ELR (cell line): ENCODE measurements at regions not wholly inside any gene's neighbourhood (a gene's known extent, or its start where the extent isn't known, plus 50 kb on each side); places are given as distances from the start of the nearest gene placed in this dataset.
"Not testable (repeated sequence)": the region's sequence is repeated elsewhere in the genome, so short reads cannot be mapped to it uniquely, and the experiment has no call there.

ENCODE experiments used
- DNase-seq: peaks from one replicate; pipeline ENCODE4 v3.0.0-alpha.2; 2015; ENCODE audit warnings: low read depth

GRCh38 chr5:16987776-16988175 is 51.7 kb upstream of the MYO10 start:
- DNase-seq: no peak

GRCh38 chr5:16990817-16991520 is 54.9 kb upstream of the MYO10 start:
- not testable (repeated sequence) for DNase-seq

DNA sequence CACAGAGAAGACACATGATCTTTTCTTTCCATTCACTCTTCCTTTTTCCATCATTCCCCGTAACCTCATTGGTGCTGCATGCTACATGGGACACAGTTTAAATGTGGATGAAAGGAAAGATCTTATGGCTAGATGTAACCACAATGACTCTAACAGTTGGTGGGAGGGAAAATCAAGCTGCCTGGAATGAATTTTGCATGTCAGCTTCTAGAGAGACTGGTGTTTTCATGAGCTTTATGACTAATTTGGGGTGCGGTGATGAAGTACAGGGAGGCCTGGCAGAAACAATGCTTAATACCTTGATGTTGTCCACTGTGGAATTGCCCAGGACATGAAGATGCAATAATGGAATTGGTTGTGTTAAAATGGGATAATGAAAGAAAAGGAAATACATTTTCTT is 55.9 kb upstream of the MYO10 start:
- DNase-seq: peak; percentile 86

- DNase-seq: peak; percentile 36
These were observed 56.4 kb upstream of the MYO10 start for GRCh38 chr5:16992444-16992843.

- peak; percentile 44 for DNase-seq
These were observed 58.5 kb upstream of the MYO10 start for GRCh38 chr5:16994565-16994964.

DNA sequence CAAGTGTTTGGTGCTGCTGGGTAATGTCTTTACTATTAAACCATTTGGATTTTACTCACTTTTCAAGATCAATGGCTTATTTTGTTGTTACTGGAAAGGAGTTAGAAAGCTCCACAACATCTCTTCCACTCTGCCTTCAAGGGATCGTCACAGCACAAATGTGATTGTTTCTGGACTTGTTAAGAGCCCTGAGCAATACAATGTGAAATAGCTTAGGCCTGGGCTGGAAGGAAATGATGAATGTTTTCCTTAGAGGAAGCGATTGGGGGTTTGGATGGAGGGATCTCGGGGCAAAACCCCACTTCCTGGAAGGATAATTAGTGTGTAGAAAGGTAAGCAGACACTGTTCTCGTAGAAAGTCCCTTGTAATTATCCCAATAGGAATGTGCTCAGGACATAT is 59.3 kb upstream of the MYO10 start:
- peak; percentile 67 for DNase-seq

- DNase-seq: peak; percentile 98
These were observed 64.3 kb upstream of the MYO10 start for GRCh38 chr5:17000291-17000939.

DNA sequence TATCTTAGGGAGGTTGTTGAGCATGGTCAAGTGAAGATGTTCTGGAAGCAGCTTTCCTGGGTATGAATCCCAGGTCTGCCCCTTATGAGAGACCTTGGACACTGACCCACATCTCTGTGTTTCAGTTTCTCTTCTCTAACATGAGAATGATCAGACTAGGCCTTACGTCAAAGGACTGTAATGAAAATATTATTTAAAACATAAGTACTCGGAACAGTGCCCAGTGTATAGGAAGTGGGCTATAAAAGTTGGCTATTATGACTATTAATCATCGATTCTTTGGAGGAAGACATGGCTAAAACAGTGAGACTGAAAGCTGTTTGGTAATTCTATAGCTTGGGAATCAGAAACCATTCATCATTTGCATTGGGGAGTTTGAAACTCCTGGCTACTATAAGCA is 65.3 kb upstream of the MYO10 start:
- peak; percentile 87 for DNase-seq

DNA sequence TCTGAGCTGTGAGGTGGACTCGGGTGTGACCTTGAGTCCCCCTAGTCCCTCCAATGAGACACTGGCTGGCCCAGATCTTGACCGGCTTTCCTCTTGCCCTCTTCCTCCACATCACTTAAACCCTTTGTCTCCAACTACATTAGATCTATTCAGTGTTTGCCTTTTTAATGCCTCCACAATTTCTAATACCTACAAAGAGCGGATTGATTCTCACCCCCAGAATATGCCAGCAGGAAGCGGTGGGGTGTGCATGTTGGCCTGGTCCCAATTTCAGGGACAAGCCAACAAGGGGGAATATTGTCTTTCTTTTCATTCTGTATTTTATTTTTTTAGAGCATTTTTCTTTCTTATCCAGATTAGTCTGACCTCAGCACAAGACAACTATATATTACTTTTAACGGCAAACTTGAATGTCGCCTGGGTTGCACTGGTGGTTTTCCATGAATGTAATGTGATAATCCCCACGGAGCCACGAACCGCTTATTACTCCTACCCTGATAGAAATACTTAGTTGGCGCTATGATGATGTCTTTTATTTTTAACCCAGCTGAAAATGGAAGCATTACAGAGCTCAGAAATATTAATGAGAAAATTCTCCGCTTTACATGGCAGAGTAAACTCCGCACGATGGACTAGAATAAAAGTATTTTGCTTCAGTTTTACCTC is 68.5 kb upstream of the MYO10 start:
- DNase-seq: no peak

- no peak for DNase-seq
These were observed 69.2 kb upstream of the MYO10 start for GRCh38 chr5:17005107-17005828.

GRCh38 chr5:17012289-17012688 is 76.2 kb upstream of the MYO10 start:
- peak; percentile 87 for DNase-seq

- DNase-seq: no peak
These were observed 78.6 kb upstream of the MYO10 start for GRCh38 chr5:17014686-17015085.

- no peak for DNase-seq
These were observed 82.8 kb upstream of the MYO10 start for GRCh38 chr5:17018871-17019270.

DNA sequence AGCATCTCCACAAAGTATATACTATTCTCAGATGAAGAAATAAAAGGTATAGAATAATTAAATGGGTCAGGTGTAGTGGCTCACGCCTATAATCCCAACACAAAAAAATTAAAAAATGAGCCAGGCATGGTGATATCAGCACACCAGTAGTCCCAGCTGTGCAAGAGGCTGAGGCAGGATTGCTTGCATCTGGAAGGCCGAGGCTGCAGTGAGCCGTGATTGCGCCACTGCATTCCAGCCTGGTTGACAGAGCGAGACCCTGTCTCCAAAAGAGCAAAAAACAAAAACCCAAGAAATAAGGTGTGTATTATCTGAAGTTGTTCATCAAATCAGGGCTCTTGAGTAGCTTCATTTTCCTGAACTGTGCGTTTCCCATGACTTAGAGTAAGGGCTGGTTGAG is 83.2 kb upstream of the MYO10 start:
- DNase-seq: peak; percentile 52

DNA sequence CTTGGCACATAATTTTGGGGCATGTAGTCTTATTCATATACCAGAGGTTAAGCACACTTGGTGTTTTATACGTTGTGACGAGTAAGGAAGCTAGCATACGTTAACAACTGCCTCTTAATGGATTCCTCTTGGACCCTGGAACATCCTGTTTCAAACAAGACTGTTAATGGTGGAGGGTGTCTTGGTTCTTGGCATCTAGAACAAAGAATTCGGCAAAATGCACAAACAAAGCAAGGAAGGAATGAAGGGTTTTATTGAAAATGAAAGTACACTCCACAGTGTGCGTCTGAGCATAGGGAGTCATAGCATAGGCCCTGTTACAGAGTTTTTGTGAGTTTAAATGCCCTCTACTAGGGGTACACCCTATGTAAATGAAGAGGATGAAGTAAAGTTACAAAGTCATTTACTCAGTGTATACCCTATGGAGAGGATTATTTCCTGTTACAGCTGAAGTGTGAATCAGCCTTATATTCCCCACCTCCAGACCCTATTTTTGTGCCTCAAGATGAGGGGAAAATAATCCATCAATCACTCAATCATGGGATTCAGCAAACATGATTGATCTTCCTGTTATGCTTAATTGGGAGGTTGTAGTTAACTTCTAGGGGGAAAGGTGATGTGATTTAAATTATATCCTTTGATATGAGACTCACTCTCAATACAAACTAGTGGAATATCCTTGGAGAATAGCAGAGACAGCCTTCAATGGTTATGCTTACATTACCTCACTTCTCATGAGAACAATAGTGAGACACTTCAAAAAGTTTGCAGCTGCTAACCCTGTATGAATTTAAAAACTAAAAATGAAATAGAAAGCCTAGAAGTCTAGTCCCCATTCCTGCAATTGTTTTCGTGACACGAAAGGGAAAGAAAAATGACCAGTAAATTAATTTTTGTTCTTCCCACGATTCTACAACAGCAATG is 84.9 kb upstream of the MYO10 start:
- DNase-seq: peak; percentile 44

GRCh38 chr5:17021602-17021932 is 85.5 kb upstream of the MYO10 start:
- peak; percentile 65 for DNase-seq

DNA sequence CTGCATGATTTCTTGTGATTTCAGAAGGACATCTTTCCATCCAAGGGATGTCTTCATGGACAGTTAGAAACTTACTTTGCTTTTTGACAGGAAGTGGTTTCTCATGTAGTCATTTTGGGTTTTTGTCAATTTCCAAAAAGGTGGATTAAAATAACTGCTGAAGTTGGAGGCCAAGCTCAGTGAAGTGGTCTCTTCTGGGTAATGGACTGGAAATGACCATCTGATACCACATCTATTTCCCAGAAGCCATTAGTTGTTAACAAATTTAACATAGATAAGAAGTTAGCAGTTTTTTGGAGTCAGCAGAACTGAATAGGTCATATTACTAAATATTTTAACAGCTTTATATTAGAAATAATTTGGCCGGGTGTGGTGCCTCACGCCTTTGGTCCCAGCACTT is 86.2 kb upstream of the MYO10 start:
- peak; percentile 43 for DNase-seq

DNA sequence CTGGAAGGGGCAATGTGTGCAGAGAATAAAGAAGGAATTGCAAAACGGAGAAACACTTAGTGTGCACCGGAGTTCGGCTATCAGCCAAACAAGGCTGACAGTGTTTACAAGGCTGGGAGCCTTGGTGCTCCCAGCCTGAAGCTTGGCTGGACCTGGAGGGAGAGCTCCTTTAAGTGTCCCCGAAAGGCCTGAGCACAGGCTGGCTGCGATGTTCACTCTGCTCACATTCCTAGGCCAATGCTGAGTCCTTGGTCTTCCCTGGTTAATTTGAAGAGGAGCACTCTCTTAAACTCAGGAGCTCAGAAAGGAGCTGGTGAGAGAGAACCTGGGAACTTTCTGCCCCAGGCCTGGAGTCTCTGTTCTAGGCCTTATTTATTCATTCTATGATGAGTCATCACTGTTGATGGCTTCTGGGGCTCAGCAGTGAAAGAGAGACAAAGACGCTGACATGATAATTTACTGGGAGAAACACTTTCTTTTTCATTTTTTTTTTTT is 88.6 kb upstream of the MYO10 start:
- peak; percentile 91 for DNase-seq

- DNase-seq: not testable (repeated sequence)
These were observed 95.7 kb upstream of the MYO10 start for GRCh38 chr5:17031659-17032277.

DNA sequence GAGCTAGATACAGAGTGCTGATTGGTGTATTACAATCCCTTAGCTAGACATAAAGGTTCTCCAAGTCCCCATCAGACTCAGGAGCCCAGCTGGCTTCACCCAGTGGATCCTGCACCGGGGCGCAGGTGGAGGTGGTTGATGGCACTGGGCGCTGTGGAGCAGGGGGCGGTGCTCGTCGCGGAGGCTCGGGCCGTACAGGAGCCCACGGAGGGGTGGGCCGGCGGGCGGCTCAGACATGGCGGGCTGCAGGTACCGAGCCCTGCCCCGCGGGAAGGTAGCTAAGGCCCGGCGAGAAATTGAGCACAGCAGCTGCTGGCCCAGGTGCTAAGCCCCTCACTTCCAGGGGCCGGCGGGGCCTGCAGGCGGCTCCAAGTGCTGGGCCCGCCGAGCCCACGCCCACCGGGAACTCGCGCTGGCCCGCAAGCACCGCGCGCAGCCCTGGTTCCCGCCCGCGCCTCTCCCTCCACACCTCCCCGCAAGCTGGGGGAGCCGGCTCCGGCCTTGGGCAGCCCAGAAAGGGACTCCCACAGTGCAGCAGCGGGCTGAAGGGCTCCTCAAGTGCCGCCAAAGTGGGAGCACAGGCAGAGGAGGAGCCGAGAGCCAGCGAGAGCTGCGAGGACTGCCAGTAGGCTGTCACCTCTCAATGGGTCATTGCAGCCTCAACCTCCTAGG is 96.4 kb upstream of the MYO10 start:
- DNase-seq: not testable (repeated sequence)
